ENCODE measurements at regions not wholly inside any gene's neighbourhood (a gene's known extent, or its start where the extent isn't known, plus 50 kb on each side); places are given as distances from the start of the nearest gene placed in this dataset.
"Not testable (repeated sequence)": the region's sequence is repeated elsewhere in the genome, so short reads cannot be mapped to it uniquely, and the experiment has no call there.

DNA sequence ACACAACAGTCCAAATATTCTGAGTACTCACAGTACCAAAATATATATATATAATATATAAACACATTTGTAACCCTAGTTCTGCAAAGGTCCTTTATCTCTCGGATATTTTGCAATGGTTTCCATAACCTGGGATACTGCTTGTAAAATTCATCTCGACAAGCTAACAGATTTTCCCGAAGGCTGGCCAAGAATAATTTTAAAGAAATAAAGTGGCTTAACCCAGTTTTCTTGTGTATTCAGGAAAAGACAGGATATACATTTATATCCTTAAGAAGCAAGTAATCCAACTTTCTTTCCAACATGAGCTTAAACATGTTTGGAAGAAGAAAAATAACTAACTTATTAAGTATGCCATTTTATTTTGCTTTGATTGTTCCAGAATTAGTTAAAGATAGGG, 348.7 kb upstream of the RUNX1 start:
- no peak for DNase-seq (ENCODE audit: low spot score)

DNA sequence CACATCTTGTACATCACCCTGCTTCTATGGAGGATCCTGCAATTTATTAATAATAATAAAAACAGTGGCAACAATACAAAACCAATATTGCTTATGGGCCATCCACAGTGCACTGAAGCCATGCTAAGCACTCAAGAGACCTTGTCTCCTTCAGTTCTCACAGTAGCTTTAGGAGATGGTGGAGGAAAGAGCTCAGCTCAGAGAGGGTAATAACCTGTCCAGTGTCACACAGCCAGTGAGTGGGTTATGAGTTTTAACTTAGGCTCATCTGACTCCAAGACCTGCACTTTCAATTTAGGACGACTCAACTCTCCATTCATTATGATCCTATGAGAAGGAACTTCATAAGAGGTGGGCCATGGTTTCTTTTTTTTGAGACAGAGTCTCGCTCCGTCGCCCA, 347.6 kb upstream of the RUNX1 start:
- DNase-seq (ENCODE audit: low spot score), result no peak

DNA sequence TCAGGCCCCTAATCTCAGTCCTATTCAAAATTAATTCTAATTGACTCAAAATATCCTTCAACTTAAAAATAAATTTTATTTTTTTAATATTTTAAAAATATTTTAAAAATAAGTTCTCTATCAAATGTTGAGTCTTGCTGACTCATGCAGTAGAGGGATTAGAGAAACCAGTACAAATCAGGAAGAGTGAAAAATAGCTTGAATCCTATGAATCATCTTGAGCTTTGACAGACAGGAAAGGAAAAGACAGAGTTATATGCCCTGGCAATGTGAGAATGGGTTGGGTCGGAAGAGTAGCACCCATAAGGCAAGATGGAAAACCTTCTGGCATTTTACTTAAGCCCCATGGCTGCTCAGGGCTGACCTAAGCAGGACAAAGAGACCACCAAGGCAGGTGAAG, 346.6 kb upstream of the RUNX1 start:
- DNase-seq (ENCODE audit: low spot score), result no peak

DNA sequence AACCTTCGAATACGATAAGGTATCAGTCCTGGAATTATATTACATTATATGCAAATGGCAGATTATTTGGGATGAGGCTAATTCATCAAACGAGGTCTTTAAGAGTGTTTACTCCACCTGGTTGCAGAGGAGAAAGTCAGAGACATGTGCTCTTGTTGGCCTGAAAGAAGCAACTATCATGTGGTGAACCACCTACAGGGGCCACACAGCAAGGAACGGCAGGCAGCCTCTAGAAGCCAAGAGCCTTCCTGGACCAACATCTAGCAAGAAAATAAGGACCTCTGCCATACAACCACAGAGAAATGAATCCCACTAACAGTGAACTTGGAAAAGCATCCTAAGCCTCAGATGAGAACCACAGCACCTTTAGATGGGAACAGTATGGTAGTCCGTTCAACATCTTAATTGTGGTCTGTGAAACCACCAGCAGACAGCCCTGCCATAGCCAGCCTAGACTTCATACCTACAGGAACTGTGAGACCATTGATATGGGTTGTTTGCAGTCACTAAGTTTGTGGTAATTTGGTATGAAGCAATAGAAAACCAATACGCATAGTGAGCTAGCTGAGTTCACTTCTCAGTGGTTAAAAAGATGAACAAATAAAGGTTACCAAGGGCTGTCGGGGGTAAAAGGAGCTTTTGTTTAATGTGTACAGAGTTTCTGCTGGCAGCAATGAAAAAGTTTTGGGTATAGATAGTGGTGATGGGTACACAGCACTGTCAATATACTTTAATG, 345.7 kb upstream of the RUNX1 start:
- no peak for DNase-seq (ENCODE audit: low spot score)

DNA sequence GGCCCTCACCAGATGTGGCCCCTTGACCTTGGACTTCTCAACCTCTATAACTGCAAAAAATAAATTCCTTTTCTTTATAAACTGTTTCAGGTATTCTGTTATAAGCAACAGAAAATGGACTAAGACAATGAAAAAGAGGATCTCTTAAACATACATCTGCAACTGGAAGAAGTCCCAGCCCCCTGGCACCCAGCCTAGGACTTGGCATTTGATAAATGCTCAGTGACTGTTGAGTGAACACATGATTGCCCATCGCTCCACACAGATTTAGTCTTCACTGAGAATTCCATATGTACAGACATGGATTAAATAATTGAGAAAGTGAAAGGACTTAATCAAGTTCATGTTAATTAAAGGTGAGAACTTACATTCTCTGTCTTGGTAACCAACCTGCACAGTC, 344.9 kb upstream of the RUNX1 start:
- DNase-seq (ENCODE audit: low spot score), result no peak

DNA sequence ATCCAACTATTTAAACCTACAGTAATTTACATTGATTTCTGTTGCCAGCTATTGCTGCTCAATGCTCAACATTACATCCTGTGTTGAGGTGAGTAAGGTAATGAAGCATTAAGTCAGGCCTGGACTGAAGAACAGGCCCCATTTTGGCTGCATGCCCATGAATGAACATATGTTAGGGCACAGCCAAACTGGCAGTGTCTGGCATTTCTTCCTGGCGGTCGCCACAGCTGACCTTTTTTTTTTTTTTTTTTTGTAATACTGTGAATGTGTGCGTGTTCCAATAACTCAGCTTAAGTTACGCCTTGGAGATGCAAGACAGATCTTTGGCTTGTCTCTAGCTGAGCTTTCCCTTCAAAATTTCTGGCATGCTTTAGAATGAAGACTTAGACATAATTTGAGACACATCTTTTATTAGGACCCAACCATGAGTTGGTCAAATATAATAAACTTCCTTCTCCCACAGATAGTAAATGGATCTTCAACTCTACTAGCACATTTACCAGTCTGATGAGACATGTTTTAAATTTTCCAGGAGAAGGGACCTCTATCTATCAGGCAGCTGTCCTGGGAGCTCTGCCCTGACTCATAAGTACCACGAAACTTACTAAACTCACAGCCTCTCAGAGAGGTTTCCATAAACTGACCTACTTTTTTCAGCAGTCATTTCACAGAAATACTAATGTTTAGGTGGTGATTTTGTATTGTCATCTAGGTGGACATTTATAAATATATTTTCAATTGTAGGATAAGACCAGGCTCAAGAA, 341.1 kb upstream of the RUNX1 start:
- peak; percentile 58 for DNase-seq (ENCODE audit: low spot score)

DNA sequence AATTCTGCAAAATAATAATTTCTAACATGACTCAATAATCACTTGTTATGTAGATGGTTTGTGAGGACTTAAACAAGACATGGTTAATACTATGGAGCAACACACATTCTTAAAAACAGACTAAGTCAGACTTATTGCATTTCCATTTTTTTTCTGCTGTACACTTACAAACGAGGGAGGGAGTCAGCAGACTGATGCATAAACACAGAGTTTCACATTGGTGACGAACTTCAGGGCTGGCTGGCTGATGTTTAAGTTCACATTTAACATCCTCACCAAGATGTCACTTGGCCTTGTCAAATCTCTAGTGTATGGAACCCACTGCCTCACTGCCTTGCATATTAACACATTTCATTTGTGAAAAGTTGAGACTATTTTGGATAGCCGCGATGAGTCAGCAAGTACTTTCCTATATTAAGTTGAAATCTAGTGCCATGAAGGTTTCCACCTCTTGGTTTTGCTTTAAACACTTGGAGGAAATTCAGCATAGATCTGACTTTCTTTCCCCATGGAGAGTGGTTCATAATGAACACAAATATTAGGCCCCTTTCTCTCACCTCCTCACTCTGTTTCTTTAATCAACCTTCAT, 337.5 kb upstream of the RUNX1 start:
- DNase-seq (ENCODE audit: low spot score), result no peak

DNA sequence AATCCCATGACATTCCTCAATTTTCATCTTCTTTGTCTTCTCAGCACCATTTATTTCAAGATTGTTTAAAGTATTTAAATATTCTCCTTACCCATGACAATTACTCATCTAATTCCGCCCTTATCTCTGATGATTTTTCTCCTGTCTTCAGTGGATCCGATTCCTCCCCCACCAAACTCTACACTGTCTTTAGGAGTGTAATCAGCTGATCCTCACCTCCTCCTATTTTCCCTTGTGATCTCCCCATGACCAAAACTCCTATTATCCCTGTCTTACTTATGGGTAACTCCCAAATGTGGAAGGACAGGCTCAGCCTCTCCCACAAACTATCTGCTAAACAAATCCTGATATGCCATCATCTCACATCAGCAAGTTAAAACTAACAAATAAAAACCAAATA, 335.3 kb upstream of the RUNX1 start:
- DNase-seq (ENCODE audit: low spot score), result no peak

DNA sequence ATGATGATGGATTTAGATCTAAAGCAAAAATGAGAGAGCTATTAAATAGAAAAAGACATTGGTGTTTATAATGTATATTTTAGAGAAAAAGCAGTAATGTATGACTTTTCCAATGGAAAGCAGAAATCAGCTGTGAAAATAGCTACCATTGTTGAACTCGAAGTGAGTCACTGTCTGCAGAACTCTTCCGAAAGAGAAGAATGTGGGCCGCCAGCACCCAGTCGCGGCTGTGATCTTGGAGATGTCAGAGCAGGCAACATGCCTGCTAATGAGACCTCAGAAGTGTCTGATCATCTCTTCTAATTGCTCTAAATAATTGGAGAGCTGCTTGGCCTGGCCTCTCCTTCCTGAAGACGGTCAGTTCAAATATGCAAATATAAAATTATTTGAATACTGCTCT, 333.6 kb upstream of the RUNX1 start:
- no peak for DNase-seq (ENCODE audit: low spot score)

DNA sequence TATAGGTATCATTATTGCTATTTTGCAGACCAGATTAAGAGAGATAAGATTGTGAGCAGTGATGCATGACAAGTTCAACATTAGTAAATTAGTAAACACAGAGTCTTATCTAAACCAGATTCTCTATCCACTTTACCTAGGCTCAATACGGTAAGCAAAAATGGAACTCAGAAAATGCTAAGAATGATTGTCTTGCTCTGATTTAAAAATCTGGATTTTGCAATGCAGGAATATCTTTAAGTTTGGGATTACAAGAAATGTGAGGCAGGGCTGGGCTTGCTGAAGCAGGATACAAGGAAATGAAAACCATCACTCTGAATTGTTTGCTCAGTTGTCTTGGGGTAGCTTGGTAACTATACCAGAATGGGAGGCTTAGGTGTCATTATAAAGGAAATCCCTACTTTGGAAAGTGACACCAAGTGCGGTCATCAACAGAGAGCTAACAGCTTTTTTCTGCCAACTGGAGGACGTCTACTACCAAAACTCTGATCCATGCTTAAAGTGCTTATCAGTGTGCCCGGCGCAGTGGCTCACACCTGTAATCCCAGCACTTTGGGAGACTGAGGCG, 332.7 kb upstream of the RUNX1 start:
- no peak for DNase-seq (ENCODE audit: low spot score)

DNA sequence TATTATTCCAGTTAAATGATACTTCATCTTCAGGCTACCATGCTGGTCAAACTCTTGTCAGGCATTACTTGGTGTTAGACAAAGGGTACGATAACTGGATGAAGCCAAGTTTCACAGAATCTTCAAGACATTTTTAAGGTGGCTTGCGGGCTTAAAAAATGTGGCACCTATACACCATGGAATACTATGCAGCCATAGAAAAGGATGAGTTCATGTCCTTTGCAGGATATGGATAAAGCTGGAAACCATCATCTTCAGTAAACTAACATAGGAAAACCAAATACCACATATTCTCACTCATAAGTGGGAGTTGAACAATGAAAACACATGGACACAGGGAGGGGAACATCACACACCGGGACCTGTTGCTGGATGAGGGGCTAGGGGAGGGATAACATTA, 331.2 kb upstream of the RUNX1 start:
- not testable (repeated sequence) for DNase-seq (ENCODE audit: low spot score)

DNA sequence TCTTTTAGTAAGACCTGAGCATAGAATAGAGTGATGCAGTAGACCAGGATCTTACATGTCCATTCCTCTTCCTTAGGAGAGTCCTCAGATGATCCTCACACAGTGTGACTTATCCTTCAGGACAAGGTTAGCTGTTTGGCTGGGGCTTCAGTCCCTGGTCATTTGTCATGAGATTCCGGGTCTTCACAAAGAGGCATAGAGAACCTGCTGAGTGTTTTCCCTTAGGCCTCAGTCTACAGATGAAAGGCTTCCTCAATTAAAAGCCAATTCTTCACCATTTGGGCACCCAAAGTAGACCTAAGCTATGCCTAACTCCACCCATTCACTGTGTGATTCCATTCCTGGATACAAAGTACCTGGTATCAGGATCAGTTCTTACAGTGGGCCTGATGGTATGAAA, 329.8 kb upstream of the RUNX1 start:
- no peak for DNase-seq (ENCODE audit: low spot score)

DNA sequence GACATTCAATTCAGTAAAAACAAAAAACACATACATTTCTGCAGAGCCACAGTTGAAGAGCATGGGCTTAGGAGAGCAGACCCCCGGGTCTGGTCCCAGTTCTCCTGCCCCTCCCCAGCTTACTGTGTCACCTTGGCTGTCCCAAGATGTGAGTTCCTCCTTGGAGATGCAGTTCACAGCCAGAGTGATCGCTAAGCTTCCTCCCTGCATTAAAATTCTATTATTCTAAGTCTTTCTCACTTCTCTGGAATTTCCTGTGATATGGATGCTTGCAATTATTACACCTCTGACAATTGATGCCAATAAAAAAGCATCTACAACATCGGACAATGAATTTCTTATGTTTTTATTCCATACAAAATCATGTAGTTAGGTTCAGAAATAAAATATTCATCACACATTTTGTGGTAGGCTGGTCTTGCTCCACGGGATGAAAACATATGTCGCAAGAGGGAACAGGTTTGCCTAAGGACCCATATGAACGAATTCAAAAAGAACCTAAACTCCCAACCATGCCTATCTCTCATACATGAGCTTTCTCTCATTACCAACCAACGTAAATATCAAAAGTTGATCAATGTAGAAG, 328.5 kb upstream of the RUNX1 start:
- no peak for DNase-seq (ENCODE audit: low spot score)

DNA sequence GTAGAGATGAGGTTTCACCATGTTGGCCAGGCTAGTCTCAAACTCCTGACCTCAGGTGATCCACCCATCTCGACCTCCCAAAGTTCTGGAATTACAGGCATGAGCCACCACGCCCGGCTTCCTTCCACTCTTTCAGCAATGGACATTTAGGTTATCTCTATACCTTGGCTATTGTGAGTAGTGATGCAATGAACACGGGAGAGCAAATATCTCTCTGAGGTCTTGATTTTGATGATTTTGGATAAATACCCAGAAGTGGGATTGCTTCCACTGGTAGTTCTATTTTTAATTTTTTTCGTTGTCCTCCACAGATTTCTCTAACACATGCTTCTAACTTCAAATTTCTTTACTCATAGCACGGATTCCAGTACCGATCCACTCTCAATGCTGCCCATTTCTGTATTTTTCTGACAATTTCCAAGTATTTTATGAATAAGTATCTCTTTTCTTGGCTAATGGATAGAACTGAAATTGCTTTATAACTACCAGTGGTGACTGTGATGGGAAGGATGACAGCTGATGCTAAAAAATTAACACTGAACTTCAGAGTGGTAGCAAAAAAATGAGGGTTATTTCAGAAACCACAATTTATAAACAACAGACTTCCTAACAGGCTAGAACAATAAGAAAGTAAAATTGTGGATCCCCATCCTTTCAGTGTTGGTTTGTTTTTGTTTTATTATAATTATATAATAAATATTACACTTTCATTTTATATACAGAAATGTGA, 327.5 kb upstream of the RUNX1 start:
- DNase-seq (ENCODE audit: low spot score), result no peak

DNA sequence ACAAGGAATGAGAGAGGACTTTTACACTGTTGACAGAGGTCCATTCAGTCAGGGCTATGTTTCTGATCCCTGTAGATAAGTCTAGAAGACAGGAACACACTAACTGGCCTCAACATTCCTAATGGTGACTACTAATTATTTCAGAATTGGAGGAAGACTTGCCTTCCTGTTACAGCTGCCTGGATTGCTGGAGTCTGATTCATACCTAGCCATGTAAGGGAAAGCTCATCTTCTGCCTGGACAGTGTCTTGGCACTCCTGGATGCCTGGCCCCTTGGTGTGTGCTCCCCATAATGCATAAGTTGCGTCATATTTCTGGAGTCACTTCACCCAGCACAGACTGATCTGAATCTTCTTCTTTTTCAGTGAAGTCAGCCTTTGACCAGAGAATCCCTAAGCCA, 326.0 kb upstream of the RUNX1 start:
- DNase-seq (ENCODE audit: low spot score), result peak; percentile 69

DNA sequence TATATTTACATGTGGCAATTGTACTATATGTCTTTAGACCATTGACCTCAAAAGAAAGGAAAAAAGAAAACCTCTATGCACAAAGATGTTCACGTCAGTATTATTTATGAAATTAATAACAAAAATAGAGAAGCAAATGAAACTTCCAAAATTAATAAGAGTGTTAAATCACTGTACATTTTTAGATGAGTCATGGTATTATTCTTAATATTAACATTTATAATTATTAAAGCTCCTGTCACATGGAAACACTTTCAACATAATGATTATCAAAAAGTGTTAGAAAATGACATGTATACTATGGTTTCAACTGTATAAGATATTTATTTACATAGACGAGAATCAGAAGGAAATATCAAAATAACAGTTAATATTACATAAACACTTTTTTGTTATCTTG, 324.9 kb upstream of the RUNX1 start:
- DNase-seq (ENCODE audit: low spot score), result no peak

DNA sequence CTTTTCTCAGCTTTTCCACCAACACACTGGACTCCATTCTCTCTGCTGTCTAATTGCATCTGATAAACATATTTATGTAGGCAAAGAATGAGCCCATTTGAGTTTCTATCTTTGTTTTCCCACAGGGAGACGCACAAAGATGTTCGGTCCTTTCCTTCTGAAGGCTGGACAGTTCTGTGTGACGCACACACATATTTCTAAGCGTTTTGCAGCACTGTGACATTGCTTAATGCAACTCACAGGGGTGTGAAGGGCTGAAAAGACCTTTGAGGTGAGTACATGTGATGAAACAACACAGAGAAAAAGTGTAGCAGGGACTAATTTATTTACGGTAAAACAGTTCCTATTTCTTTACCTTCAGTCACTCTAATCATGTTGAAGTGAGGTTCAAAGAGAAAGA, 323.1 kb upstream of the RUNX1 start:
- no peak for DNase-seq (ENCODE audit: low spot score)

DNA sequence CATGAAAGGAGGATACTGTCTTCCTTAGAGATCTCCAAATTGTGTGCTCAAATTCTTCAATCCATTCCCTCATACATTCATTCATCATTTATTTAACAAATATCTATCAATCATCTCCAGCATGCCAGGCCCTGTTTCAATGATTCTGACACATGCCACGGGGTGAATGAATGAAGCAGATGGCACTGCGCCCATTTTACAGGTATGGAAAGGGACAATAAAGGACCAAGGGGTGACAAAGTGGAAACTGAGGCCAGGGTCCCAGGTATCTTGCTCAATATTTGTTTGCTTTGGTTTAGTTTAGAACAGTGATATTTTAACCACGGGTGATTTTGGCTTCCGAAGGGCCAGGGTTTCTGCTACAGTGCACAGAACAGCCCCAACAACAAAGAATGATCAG, 321.6 kb upstream of the RUNX1 start:
- DNase-seq (ENCODE audit: low spot score), result no peak

DNA sequence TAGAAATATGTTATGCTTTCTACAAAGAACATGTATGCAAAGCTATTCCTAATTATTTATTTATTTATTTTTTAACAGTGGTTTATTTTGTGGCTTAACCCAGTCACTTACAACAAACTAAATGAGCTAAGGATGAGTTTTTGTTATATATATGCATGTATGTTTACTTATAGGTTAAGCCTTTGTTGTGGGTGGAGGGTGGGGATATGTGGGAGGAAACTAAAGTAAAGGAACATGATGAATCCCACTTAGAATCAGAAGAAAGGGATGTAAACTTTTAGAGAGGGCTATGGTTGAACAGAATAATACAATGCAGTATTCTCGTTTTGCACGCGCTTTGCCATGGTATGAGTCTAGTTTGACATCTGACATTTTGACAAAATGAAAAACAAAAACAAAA, 321.0 kb upstream of the RUNX1 start:
- no peak for DNase-seq (ENCODE audit: low spot score)

DNA sequence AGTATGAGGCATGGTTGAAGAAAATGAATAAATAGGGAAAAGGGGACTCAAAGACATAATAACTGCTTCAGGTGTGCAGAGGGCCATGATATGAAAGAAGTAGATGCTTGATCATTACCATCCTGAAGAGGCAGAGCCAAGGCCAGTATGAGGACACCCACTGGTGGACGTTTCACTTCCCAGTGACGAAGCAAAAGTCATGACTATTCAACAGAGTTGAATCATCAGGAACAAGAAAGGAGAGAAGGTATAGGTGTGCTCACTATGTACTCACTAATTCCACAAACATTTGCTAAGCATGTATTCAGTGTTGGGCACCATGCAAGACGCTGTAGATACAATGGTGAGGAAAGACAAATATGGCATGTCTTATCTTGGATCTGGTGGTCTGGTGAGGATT, 319.2 kb upstream of the RUNX1 start:
- DNase-seq (ENCODE audit: low spot score), result no peak

DNA sequence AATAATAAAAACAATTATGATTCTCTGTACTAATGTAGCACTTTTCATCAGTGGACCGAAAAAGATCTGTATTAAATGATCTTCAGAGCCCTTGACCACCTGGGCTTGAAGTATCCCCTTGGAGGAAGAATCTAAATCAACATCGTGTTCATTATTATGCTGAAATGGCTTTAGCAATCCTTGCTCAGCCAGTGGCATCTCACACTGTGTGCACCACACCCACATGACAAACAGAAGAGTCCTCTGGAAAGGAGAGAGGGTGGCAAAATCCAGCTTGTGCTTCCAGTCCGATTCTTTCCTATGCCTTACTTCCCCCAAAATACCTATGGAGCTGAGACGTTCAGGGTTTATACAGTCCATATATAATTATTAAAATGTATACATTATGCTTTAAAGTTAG, 318.5 kb upstream of the RUNX1 start:
- no peak for DNase-seq (ENCODE audit: low spot score)
